OCI-LY1 (cell line): ENCODE measurements at regions not wholly inside any gene's neighbourhood (a gene's known extent, or its start where the extent isn't known, plus 50 kb on each side); places are given as distances from the start of the nearest gene placed in this dataset.

ENCODE experiments used
- EZH2 ChIP-seq: fragments of 200-600 bp; sonication (generic), shearing (Covaris generic); IDR thresholded peaks from 2 replicates; pipeline ENCODE4 v1.8.0; 2017; ENCODE audit warnings: borderline replicate concordance, mixed run types, mild to moderate bottlenecking, antibody characterized with exemption, low read length, moderate library complexity, mixed read lengths
- TF ChIP-seq, protein P1 (sequence below): fragments of 200-600 bp; sonication (generic), shearing (Covaris generic); IDR thresholded peaks from 2 replicates; pipeline ENCODE4 v1.5.1; 2017; ENCODE audit warnings: mild to moderate bottlenecking, antibody characterized with exemption, low read length, moderate library complexity, mixed read lengths

DNA sequence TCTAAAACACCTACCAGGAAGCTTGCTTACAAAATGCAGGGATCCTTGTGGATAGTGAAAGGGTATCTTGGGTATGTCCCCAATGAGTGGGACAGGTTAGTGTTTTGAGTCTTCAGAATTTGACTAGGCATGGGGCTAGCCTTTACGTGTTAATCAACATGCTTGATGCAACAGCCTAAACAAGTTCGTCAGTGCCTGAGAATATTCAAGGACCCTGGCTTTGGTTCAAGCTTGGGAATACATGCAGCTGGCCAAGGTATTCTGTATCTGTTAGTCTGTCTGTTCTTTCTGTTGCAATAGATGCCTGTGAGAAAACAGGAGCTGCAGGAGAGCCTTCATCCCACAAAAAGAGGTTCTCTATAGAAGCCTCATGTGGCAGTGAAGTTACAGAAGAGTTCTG is 149.5 kb downstream of the CCNG2 start:
- TF ChIP-seq EZH2, result no peak
- TF ChIP-seq, protein P1, sequence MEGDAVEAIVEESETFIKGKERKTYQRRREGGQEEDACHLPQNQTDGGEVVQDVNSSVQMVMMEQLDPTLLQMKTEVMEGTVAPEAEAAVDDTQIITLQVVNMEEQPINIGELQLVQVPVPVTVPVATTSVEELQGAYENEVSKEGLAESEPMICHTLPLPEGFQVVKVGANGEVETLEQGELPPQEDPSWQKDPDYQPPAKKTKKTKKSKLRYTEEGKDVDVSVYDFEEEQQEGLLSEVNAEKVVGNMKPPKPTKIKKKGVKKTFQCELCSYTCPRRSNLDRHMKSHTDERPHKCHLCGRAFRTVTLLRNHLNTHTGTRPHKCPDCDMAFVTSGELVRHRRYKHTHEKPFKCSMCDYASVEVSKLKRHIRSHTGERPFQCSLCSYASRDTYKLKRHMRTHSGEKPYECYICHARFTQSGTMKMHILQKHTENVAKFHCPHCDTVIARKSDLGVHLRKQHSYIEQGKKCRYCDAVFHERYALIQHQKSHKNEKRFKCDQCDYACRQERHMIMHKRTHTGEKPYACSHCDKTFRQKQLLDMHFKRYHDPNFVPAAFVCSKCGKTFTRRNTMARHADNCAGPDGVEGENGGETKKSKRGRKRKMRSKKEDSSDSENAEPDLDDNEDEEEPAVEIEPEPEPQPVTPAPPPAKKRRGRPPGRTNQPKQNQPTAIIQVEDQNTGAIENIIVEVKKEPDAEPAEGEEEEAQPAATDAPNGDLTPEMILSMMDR, result no peak
